MCF 10A (cell line): ENCODE measurements at regions not wholly inside any gene's neighbourhood (a gene's known extent, or its start where the extent isn't known, plus 50 kb on each side); places are given as distances from the start of the nearest gene placed in this dataset.

Experiments
- BruUV-seq: library from RNA; stranded (reverse); fragments of 400-500 nt; replicated peaks from 2 replicates; lab custom pipeline; 2021; lab: Mats Ljungman, UMichigan
- CTCF ChIA-PET: fragments of 300-600 bp; sonication (Branson Sonifier 250); formaldehyde crosslinking; extraction: SDS; loops from one replicate; lab custom pipeline; 2021; ENCODE audit warnings: antibody characterized with exemption, inconsistent platforms; lab: Yijun Ruan, JAX
- POLR2A ChIA-PET: fragments of 300-600, 350-650 bp; sonication (Branson Sonifier 250); formaldehyde crosslinking; extraction: SDS; loops from one replicate; lab custom pipeline; 2020; ENCODE audit warnings: antibody characterized with exemption, inconsistent platforms; lab: Yijun Ruan, JAX
- DNase-seq: peaks from one replicate; pipeline ENCODE4 v3.0.0-alpha.2; 2018; ENCODE audit not compliant: unreplicated experiment
- H3K27ac Mint-ChIP-seq: one replicate; pipeline ENCODE4 v1.8.0; 2022; ENCODE audit warnings: mild to moderate bottlenecking, low read depth, mixed read lengths; ENCODE audit not compliant: unreplicated experiment
- H3K27me3 Mint-ChIP-seq: one replicate; pipeline ENCODE4 v1.8.0; 2022; ENCODE audit warnings: mixed read lengths; ENCODE audit not compliant: insufficient read depth, unreplicated experiment
- H3K36me3 Mint-ChIP-seq: one replicate; pipeline ENCODE4 v1.8.0; 2022; ENCODE audit warnings: mild to moderate bottlenecking, moderate library complexity, mixed read lengths; ENCODE audit not compliant: insufficient read depth, unreplicated experiment
- H3K4me1 Mint-ChIP-seq: one replicate; pipeline ENCODE4 v1.8.0; 2022; ENCODE audit warnings: mixed read lengths; ENCODE audit not compliant: insufficient read depth, unreplicated experiment
- H3K4me3 Mint-ChIP-seq: one replicate; pipeline ENCODE4 v1.8.0; 2022; ENCODE audit warnings: mild to moderate bottlenecking, moderate library complexity, mixed read lengths; ENCODE audit not compliant: unreplicated experiment
- H3K9me3 Mint-ChIP-seq: one replicate; pipeline ENCODE4 v1.8.0; 2022; ENCODE audit warnings: mixed read lengths; ENCODE audit not compliant: unreplicated experiment
- intact Hi-C: fragments of 100-400 bp; cut with micrococcal nuclease; formaldehyde crosslinking; loops from 2 replicates; pipeline ENCODE4 v1.14.1; 2022
- TF ChIP-seq, protein P1 (sequence below): fragments of 200-600 bp; IDR thresholded peaks from one replicate; pipeline ENCODE4 v1.8.0; 2022; ENCODE audit warnings: antibody characterized with exemption, mild to moderate bottlenecking; ENCODE audit not compliant: unreplicated experiment

DNA sequence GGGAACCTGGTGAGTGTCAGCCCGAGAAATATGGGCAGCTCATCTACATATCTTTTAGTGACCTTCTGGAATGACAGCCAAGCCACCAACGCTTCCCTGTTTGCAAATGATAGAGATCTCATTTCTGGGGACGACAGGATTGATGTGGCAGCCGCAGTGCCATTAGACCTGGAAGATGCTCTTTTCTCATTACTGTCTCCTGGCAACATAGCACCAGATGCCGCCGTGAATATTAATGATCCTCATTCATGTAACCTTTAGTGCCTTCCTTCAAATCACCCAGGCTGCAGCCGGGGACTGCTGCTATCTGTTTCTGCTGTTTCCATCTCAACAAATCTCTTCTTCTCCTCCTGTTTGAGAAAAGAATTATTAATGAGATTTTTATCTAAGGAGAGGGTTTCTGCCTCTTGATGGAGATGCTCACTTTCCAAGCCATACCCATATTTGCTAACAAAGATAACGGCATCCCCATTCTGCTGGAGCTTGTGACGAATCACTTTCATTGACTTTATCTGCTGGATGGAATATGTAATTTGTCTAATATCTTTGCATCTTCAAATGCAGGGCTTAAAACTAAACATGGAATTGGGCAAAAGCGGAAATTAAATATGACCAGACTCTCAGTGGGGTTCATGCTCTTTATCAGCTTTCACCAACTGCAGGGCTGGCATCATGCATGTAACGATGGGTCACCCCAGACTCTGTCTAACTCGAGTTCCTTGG lies 74.8 kb upstream of the KIF16B start:
- TF ChIP-seq, protein P1, sequence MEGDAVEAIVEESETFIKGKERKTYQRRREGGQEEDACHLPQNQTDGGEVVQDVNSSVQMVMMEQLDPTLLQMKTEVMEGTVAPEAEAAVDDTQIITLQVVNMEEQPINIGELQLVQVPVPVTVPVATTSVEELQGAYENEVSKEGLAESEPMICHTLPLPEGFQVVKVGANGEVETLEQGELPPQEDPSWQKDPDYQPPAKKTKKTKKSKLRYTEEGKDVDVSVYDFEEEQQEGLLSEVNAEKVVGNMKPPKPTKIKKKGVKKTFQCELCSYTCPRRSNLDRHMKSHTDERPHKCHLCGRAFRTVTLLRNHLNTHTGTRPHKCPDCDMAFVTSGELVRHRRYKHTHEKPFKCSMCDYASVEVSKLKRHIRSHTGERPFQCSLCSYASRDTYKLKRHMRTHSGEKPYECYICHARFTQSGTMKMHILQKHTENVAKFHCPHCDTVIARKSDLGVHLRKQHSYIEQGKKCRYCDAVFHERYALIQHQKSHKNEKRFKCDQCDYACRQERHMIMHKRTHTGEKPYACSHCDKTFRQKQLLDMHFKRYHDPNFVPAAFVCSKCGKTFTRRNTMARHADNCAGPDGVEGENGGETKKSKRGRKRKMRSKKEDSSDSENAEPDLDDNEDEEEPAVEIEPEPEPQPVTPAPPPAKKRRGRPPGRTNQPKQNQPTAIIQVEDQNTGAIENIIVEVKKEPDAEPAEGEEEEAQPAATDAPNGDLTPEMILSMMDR = no peak
- Mint-ChIP-seq H3K4me3 (no peak overlapping the region), H3K27me3 (peaks cover 33% of the 10 kb centered on the region), H3K4me1 (no peaks in the 10 kb centered on the region), H3K36me3 (no peaks in the 10 kb centered on the region), H3K27ac (no peak overlapping the region), H3K9me3 (no peaks in the 10 kb centered on the region)
- no peak for DNase-seq
- ChIA-PET POLR2A (no interaction called here), CTCF (interaction anchor here (1.5 kb wide), 1 partner anchor 130 kb away, joined by 4 read pairs; no protein-coding TSS in a partner anchor)
- BruUV-seq = no TSS peak
- intact Hi-C loops = no loop called here

DNA sequence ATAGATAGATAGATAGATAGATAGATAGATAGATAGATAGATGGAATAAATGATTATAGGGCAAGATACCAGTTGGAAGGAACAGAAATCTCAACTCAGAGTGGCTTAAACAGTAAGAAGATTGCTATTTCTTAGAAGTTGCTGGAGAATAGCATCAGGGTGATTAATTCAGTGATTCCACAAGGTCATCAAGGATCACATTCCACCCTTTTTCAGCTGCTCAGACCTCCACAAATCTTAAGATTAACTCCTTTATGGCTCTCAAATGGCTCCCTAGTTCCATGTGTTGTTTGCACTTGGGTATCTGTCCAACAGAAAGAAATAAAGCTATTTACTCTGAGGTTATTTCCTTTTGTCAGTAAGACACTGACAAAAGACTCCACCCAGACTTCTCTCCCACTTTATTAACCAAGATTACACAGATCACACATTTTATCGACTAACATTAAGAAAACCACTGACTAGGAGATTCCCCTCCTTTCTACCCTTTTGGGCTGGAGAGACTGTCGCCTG lies 68.3 kb upstream of the KIF16B start:
- ChIA-PET CTCF (interaction anchor here (0.7 kb wide), 1 partner anchor 123 kb away, joined by 3 read pairs; no protein-coding TSS in a partner anchor), POLR2A (no interaction called here)
- TF ChIP-seq, protein P1 = no peak
- DNase-seq = no peak
- Mint-ChIP-seq H3K36me3 (no peaks in the 10 kb centered on the region), H3K9me3 (no peaks in the 10 kb centered on the region), H3K27ac (no peak overlapping the region), H3K27me3 (peaks cover 27% of the 10 kb centered on the region), H3K4me3 (no peak overlapping the region), H3K4me1 (no peaks in the 10 kb centered on the region)
- BruUV-seq = no TSS peak
- intact Hi-C loops = no loop called here

DNA sequence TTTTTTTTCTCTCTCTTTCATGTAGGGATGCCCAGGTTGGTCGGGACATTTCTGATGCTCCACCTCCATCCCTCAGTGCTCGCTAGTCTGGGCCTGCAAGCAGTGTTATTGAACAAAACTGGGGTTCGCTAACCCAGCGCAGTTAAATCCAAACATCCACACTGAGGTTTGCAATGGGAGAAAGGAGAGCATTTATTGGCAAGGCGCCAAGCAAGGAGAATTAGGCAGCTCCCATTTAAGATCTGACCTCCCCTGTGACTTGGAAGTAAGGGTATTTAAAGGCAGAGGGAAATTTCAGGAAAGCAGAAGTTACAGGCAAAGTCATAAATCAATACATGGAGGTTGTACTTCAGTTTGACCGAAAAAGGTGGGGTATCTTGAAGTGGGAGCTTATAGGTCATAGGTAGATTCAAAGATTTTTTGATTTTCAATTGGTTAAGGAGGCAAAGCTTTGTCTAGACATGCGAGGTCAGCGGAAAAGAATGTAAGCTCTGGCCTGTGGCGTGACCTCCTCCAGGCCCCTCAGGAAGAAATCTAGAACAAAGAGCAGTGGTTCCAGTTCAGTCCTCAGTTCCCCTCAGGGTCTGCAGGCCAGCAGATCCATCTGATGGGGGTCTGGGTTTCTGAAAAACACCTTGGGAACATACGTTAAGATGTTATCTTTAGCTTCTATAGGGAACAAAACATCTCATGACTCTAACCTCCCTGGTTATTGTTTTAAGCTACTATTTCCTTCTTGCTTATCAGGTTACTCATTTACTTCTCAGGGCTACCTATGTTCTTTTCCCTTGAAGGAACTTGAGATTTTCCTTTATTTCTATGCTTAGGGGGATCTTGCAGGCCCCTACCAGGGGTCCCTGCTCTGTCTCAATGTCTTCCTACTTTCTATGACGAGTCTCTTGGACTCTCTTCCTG lies 66.0 kb upstream of the KIF16B start:
- ChIA-PET POLR2A (no interaction called here), CTCF (interaction anchor here (0.7 to 1.3 kb wide), 3 partner anchors 122 to 730 kb away, joined by 3 to 5 read pairs (median 4); no protein-coding TSS in a partner anchor)
- H3K4me3 Mint-ChIP-seq = no peak overlapping the region
- no peak for DNase-seq
- BruUV-seq = no TSS peak
- H3K4me1 Mint-ChIP-seq = peaks cover 5% of the 10 kb centered on the region
- H3K36me3 Mint-ChIP-seq = no peaks in the 10 kb centered on the region
- H3K9me3 Mint-ChIP-seq = no peaks in the 10 kb centered on the region
- H3K27me3 Mint-ChIP-seq = peaks cover 15% of the 10 kb centered on the region
- no peak overlapping the region for H3K27ac Mint-ChIP-seq
- intact Hi-C loops = no loop called here
- TF ChIP-seq, protein P1 = no peak

DNA sequence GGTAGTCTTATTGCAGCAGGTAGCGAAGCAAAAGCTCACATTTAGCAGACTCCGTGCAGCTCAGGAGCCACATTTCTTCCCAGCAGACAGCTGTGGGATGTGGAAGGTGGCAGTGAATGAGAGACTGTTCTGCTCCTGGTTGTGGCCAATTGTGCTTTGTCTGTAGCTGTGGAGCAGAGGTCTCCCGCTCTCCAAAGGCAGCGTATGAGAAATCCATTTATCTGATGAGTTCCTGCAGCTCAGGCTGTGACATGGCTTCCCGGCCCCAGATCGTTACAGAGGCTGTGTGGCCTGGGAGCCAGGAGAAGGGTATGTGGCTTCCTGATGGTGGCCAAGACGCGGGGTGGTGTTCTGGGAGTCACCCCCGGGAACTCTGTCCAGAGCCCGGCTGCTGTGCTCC lies 64.5 kb upstream of the KIF16B start:
- intact Hi-C loops = no loop called here

More for the DNA sequence above, 64.5 kb upstream of the KIF16B start:
- TF ChIP-seq, protein P1 = no peak
- BruUV-seq = no TSS peak
- Mint-ChIP-seq H3K36me3 (no peaks in the 10 kb centered on the region), H3K27ac (no peak overlapping the region), H3K9me3 (no peaks in the 10 kb centered on the region), H3K27me3 (peaks cover 15% of the 10 kb centered on the region), H3K4me3 (no peak overlapping the region), H3K4me1 (peaks cover 5% of the 10 kb centered on the region)
- ChIA-PET POLR2A (interaction anchor here (0.7 kb wide), 1 partner anchor 112 kb away, joined by 3 read pairs; no protein-coding TSS in a partner anchor), CTCF (interaction anchor here (0.5 to 0.8 kb wide), 4 partner anchors 64 to 166 kb away, joined by 3 to 4 read pairs (median 4); no protein-coding TSS in a partner anchor)
- DNase-seq = no peak
